Spleen (tissue), 7 donors: ENCODE measurements at regions not wholly inside any gene's neighbourhood (a gene's known extent, or its start where the extent isn't known, plus 50 kb on each side); places are given as distances from the start of the nearest gene placed in this dataset.

Experiments used
- CTCF ChIP-seq, 11 experiments: fragments of 200-600 bp in 7 of 11; fragments of 450-650 bp in 4 of 11; sonication (generic) in 4 of 11; IDR thresholded peaks in 8 of 11; conservative IDR thresholded peaks in 3 of 11; 1 replicate in 7 of 11; 2 replicates in 4 of 11; pipeline versions ENCODE4 v1.4.0 to v1.8.0; 2016 to 2021; ENCODE audit warnings: antibody characterized with exemption in 11 of 11, inconsistent platforms in 4 of 11, mild to moderate bottlenecking in 1 of 11
- POLR2A ChIP-seq, 3 donors: fragments of 450-650 bp; IDR thresholded peaks; one replicate each; pipeline ENCODE4 v1.5.1; 2017; ENCODE audit warnings: antibody characterized with exemption in 3 of 3, mild to moderate bottlenecking in 1 of 3
- donor health status: DM: no; HTN: no; CAD: no; lungs with moderate emphysema.
- donor health status: DM: no; HTN: no; CAD: no.
- donor health status: DM: no; HTN: no; CAD: no.

- TF ChIP-seq CTCF (IDR thresholded peaks at IDR 0.05 in 8 of 11, conservative IDR thresholded peaks at IDR 0.05 in 3 of 11) (no peak), POLR2A (IDR thresholded peaks at IDR 0.05) (no peak)
These were observed 116.3 kb upstream of the RCN1 start for GRCh38 chr11:31974366-31975136.
